Muscle of leg (tissue), 3 donors: ENCODE measurements at regions not wholly inside any gene's neighbourhood (a gene's known extent, or its start where the extent isn't known, plus 50 kb on each side); places are given as distances from the start of the nearest gene placed in this dataset.

Experiments used
- DNase-seq: peaks from one replicate; pipeline ENCODE4 v3.0.0; 2013
- H3K27ac ChIP-seq: one replicate; pipeline ENCODE4 v1.5.1; 2013; ENCODE audit warnings: mild to moderate bottlenecking, low read length, control low read depth
- H3K27me3 ChIP-seq: one replicate; pipeline ENCODE4 v1.6.1; 2013; ENCODE audit warnings: low read length; ENCODE audit not compliant: control insufficient read depth, insufficient read depth
- H3K36me3 ChIP-seq: one replicate; pipeline ENCODE4 v1.6.1; 2013; ENCODE audit warnings: low read length; ENCODE audit not compliant: control insufficient read depth, insufficient read depth
- H3K4me1 ChIP-seq: one replicate; pipeline ENCODE4 v1.6.1; 2013; ENCODE audit warnings: low read length; ENCODE audit not compliant: control insufficient read depth, insufficient read depth
- H3K4me3 ChIP-seq: one replicate; pipeline ENCODE4 v1.5.1; 2013; ENCODE audit warnings: low read length, control low read depth
- H3K9me3 ChIP-seq: replicated peaks from 2 replicates; pipeline ENCODE4 v1.6.1; 2013; ENCODE audit warnings: low read depth, low read length; ENCODE audit not compliant: control insufficient read depth
- WGBS: methylation state at CpG from one replicate; pipeline ENCODE4 v1.1.5; 2013; ENCODE audit warnings: missing lambda C conversion rate; ENCODE audit not compliant: insufficient coverage; 5-methylcytosine and 5-hydroxymethylcytosine counted together

GRCh38 chr5:3220201-3220600 lies 375.4 kb upstream of the IRX1 start:
- no peaks in the 10 kb centered on the region for H3K27me3 ChIP-seq
- H3K36me3 ChIP-seq: no peaks in the 10 kb centered on the region
- 89% methylated on average over 7 of the region's 13 CpGs for WGBS
- no peak for DNase-seq
- H3K4me3 ChIP-seq: no peak overlapping the region
- no peak overlapping the region for H3K27ac ChIP-seq
- no peaks in the 10 kb centered on the region for H3K9me3 ChIP-seq
- peaks cover 9% of the 10 kb centered on the region for H3K4me1 ChIP-seq

- H3K27me3 ChIP-seq: peaks cover 5% of the 10 kb centered on the region
- no peak for DNase-seq
- no peaks in the 10 kb centered on the region for H3K36me3 ChIP-seq
- no peak overlapping the region for H3K27ac ChIP-seq
- 89% methylated on average over 10 of the region's 20 CpGs for WGBS
- no peaks in the 10 kb centered on the region for H3K9me3 ChIP-seq
- H3K4me1 ChIP-seq: peaks cover 12% of the 10 kb centered on the region
- no peak overlapping the region for H3K4me3 ChIP-seq
Observed at GRCh38 chr5:3218916-3219650, 376.5 kb upstream of the IRX1 start.

GRCh38 chr5:3217771-3218495 lies 377.7 kb upstream of the IRX1 start:
- peaks cover 5% of the 10 kb centered on the region for H3K27me3 ChIP-seq
- H3K36me3 ChIP-seq: no peaks in the 10 kb centered on the region
- 81% methylated on average over 22 of the region's 22 CpGs for WGBS
- DNase-seq: no peak
- H3K4me1 ChIP-seq: peaks cover 11% of the 10 kb centered on the region
- H3K9me3 ChIP-seq: no peaks in the 10 kb centered on the region
- no peak overlapping the region for H3K27ac ChIP-seq
- no peak overlapping the region for H3K4me3 ChIP-seq

GRCh38 chr5:3217114-3217513 lies 378.5 kb upstream of the IRX1 start:
- H3K9me3 ChIP-seq: no peaks in the 10 kb centered on the region
- DNase-seq: no peak
- H3K4me1 ChIP-seq: peaks cover 4% of the 10 kb centered on the region
- no peaks in the 10 kb centered on the region for H3K36me3 ChIP-seq
- H3K4me3 ChIP-seq: no peak overlapping the region
- peaks cover 5% of the 10 kb centered on the region for H3K27me3 ChIP-seq
- WGBS: 83% methylated on average over 9 of the region's 10 CpGs
- no peak overlapping the region for H3K27ac ChIP-seq

GRCh38 chr5:3216386-3216785 lies 379.2 kb upstream of the IRX1 start:
- 40% methylated on average over 1 of the region's 7 CpGs for WGBS
- DNase-seq: no peak

GRCh38 chr5:3214838-3215374 lies 380.7 kb upstream of the IRX1 start:
- 87% methylated on average over 9 of the region's 12 CpGs for WGBS
- no peak overlapping the region for H3K4me3 ChIP-seq

More at GRCh38 chr5:3216386-3216785, 379.2 kb upstream of the IRX1 start:
- H3K36me3 ChIP-seq: no peaks in the 10 kb centered on the region
- no peak overlapping the region for H3K27ac ChIP-seq
- peaks cover 5% of the 10 kb centered on the region for H3K27me3 ChIP-seq
- H3K9me3 ChIP-seq: no peaks in the 10 kb centered on the region
- H3K4me1 ChIP-seq: peaks cover 4% of the 10 kb centered on the region
- no peak overlapping the region for H3K4me3 ChIP-seq

GRCh38 chr5:3214396-3214795 lies 381.2 kb upstream of the IRX1 start:
- peaks cover 4% of the 10 kb centered on the region for H3K4me1 ChIP-seq
- DNase-seq: no peak
- peaks cover 5% of the 10 kb centered on the region for H3K27me3 ChIP-seq
- WGBS: 80% methylated on average over 7 of the region's 8 CpGs
- no peaks in the 10 kb centered on the region for H3K36me3 ChIP-seq
- no peak overlapping the region for H3K27ac ChIP-seq
- no peaks in the 10 kb centered on the region for H3K9me3 ChIP-seq
- no peak overlapping the region for H3K4me3 ChIP-seq

More at GRCh38 chr5:3214838-3215374, 380.7 kb upstream of the IRX1 start:
- Histone ChIP-seq H3K27me3 (peaks cover 5% of the 10 kb centered on the region), H3K4me1 (peaks cover 4% of the 10 kb centered on the region), H3K9me3 (no peaks in the 10 kb centered on the region), H3K27ac (no peak overlapping the region), H3K36me3 (no peaks in the 10 kb centered on the region)
- no peak for DNase-seq

- Histone ChIP-seq H3K9me3 (no peaks in the 10 kb centered on the region), H3K27ac (no peak overlapping the region), H3K36me3 (no peaks in the 10 kb centered on the region), H3K27me3 (peaks cover 5% of the 10 kb centered on the region), H3K4me1 (peaks cover 4% of the 10 kb centered on the region), H3K4me3 (no peak overlapping the region)
- DNase-seq: no peak
- 88% methylated on average over 13 of the region's 15 CpGs for WGBS
Observed at GRCh38 chr5:3212869-3213268, 382.8 kb upstream of the IRX1 start.

- no peak overlapping the region for H3K4me3 ChIP-seq
- no peak for DNase-seq
- no peaks in the 10 kb centered on the region for H3K36me3 ChIP-seq
- no peaks in the 10 kb centered on the region for H3K9me3 ChIP-seq
- no peak overlapping the region for H3K27ac ChIP-seq
- peaks cover 8% of the 10 kb centered on the region for H3K27me3 ChIP-seq
- WGBS: no CpG with 5 or more reads among the region's 9 CpGs
- H3K4me1 ChIP-seq: peaks cover 4% of the 10 kb centered on the region
Observed at GRCh38 chr5:3210531-3210930, 385.1 kb upstream of the IRX1 start.

GRCh38 chr5:3209918-3210317 lies 385.7 kb upstream of the IRX1 start:
- H3K4me3 ChIP-seq: no peak overlapping the region
- peaks cover 4% of the 10 kb centered on the region for H3K4me1 ChIP-seq
- no CpG with 5 or more reads among the region's 5 CpGs for WGBS
- no peak overlapping the region for H3K27ac ChIP-seq
- DNase-seq: no peak
- peaks cover 9% of the 10 kb centered on the region for H3K27me3 ChIP-seq
- no peaks in the 10 kb centered on the region for H3K36me3 ChIP-seq
- H3K9me3 ChIP-seq: no peaks in the 10 kb centered on the region
